GM23338 (cell line): ENCODE measurements at regions not wholly inside any gene's neighbourhood (a gene's known extent, or its start where the extent isn't known, plus 50 kb on each side); places are given as distances from the start of the nearest gene placed in this dataset.

ENCODE experiments used
- ATAC-seq: fragments of 200-7000 bp; cut with Tn5 transposase; 3 replicates; pipeline ENCODE4 v1.9.1; 2020
- DNase-seq: peaks from one replicate; pipeline ENCODE4 v3.0.0-alpha.2; 2015; ENCODE audit warnings: low spot score
- H2AFZ ChIP-seq: fragments of 200-600 bp; sonication (generic); 2 replicates; pipeline ENCODE4 v1.8.0; 2016; ENCODE audit warnings: antibody characterized with exemption, mild to moderate bottlenecking, moderate library complexity
- H3F3A ChIP-seq: fragments of 200-600 bp; sonication (generic); replicated peaks from 2 replicates; pipeline ENCODE4 v1.8.0; 2017; ENCODE audit warnings: antibody characterized with exemption, mixed run types, low read depth
- H3K27ac ChIP-seq: fragments of 200-600 bp; sonication (generic); 2 replicates; pipeline ENCODE4 v1.6.1; 2016; ENCODE audit warnings: low read depth
- H3K27me3 ChIP-seq: fragments of 200-600 bp; sonication (generic); 2 replicates; pipeline ENCODE4 v1.8.0; 2016; ENCODE audit warnings: mild to moderate bottlenecking, mixed run types, moderate library complexity; ENCODE audit not compliant: insufficient read depth
- H3K36me3 ChIP-seq: fragments of 200-600 bp; sonication (generic); 2 replicates; pipeline ENCODE4 v1.8.0; 2016; ENCODE audit warnings: mild to moderate bottlenecking; ENCODE audit not compliant: insufficient read depth
- H3K4me1 ChIP-seq: fragments of 200-600 bp; sonication (generic); 2 replicates; pipeline ENCODE4 v1.8.0; 2016; ENCODE audit warnings: mild to moderate bottlenecking, moderate library complexity; ENCODE audit not compliant: insufficient read depth
- H3K4me2 ChIP-seq: fragments of 200-600 bp; sonication (generic); 2 replicates; pipeline ENCODE4 v1.7.1; 2017; ENCODE audit warnings: mixed run types
- H3K4me3 ChIP-seq: fragments of 200-600 bp; sonication (generic); 2 replicates; pipeline ENCODE4 v1.6.1; 2016; ENCODE audit warnings: mixed run types
- H3K79me2 ChIP-seq: fragments of 200-600 bp; sonication (generic); replicated peaks from 2 replicates; pipeline ENCODE4 v1.8.0; 2017; ENCODE audit warnings: mild to moderate bottlenecking; ENCODE audit not compliant: insufficient read depth
- H3K9me2 ChIP-seq: fragments of 200-600 bp; sonication (generic); 2 replicates; pipeline ENCODE4 v1.8.0; 2017; ENCODE audit not compliant: insufficient read depth
- H4K20me1 ChIP-seq: fragments of 200-600 bp; sonication (generic); replicated peaks from 2 replicates; pipeline ENCODE4 v1.8.0; 2017; ENCODE audit warnings: mild to moderate bottlenecking; ENCODE audit not compliant: insufficient read depth
- H3K27ac Mint-ChIP-seq: 2 replicates; pipeline ENCODE4 v1.8.0; 2020; ENCODE audit warnings: inconsistent platforms, mild to moderate bottlenecking, moderate library complexity, mixed read lengths
- H3K27me3 Mint-ChIP-seq: 3 replicates; pipeline ENCODE4 v1.8.0; 2022; ENCODE audit warnings: low read depth, mild to moderate bottlenecking, moderate library complexity, mixed read lengths, inconsistent platforms; ENCODE audit not compliant: insufficient read depth, poor library complexity
- H3K36me3 Mint-ChIP-seq: 3 replicates; pipeline ENCODE4 v1.8.0; 2021; ENCODE audit warnings: low read depth, mild to moderate bottlenecking, inconsistent platforms, moderate library complexity, mixed read lengths
- H3K4me1 Mint-ChIP-seq: 3 replicates; pipeline ENCODE4 v1.8.0; 2020; ENCODE audit warnings: mild to moderate bottlenecking, inconsistent platforms, mixed read lengths
- H3K4me3 Mint-ChIP-seq: 3 replicates; pipeline ENCODE4 v1.8.0; 2021; ENCODE audit warnings: moderate library complexity, mild to moderate bottlenecking, inconsistent platforms, mixed read lengths
- H3K9me3 Mint-ChIP-seq: 3 replicates; pipeline ENCODE4 v1.8.0; 2020; ENCODE audit warnings: moderate library complexity, mild to moderate bottlenecking, inconsistent platforms, mixed read lengths
- CREB1 ChIP-seq: fragments of 250-450 bp; sonication (Bioruptor Pico); IDR thresholded peaks from 2 replicates; pipeline ENCODE4 v1.5.0; 2020; ENCODE audit warnings: low read depth, mild to moderate bottlenecking, moderate library complexity
- EZH2 ChIP-seq: fragments of 200-600 bp; sonication (generic); IDR thresholded peaks from one replicate; pipeline ENCODE4 v1.8.0; 2017; ENCODE audit warnings: antibody characterized with exemption, mild to moderate bottlenecking, low read depth; ENCODE audit not compliant: unreplicated experiment
- EZH2phosphoT487 ChIP-seq: fragments of 200-600 bp; sonication (generic); IDR thresholded peaks from one replicate; pipeline ENCODE4 v1.8.1; 2018; ENCODE audit warnings: antibody characterized with exemption; ENCODE audit not compliant: unreplicated experiment
- NANOG ChIP-seq: IDR thresholded peaks from 2 replicates; pipeline ENCODE4 v1.6.1; 2016; ENCODE audit warnings: antibody characterized with exemption, borderline replicate concordance
- POLR2AphosphoS5 ChIP-seq: IDR thresholded peaks from 2 replicates; pipeline ENCODE4 v1.6.1; 2016; ENCODE audit warnings: antibody characterized with exemption, low read depth
- STAT1 ChIP-seq: IDR thresholded peaks from one replicate; pipeline ENCODE4 v1.6.1; 2016; ENCODE audit warnings: antibody characterized with exemption; ENCODE audit not compliant: unreplicated experiment
- ZNF114 ChIP-seq: fragments of 250-450 bp; sonication (Bioruptor Pico); IDR thresholded peaks from 2 replicates; pipeline ENCODE4 v1.5.0; 2020; ENCODE audit warnings: mild to moderate bottlenecking, moderate library complexity
- ZNF331 ChIP-seq: fragments of 250-450 bp; sonication (Bioruptor Pico); IDR thresholded peaks from 2 replicates; pipeline ENCODE4 v1.5.0; 2020; ENCODE audit warnings: low read depth, mild to moderate bottlenecking, moderate library complexity
- TF ChIP-seq, protein P1 (sequence below), 2 experiments: fragments of 200-600 bp in 1 of 2; sonication (generic) in 1 of 2; conservative IDR thresholded peaks; 2 replicates each; pipeline versions ENCODE4 v1.5.1 to v1.6.1; 2016 to 2017; ENCODE audit warnings: antibody characterized with exemption in 2 of 2, low read depth in 2 of 2, mild to moderate bottlenecking in 2 of 2, moderate library complexity in 1 of 2
- TF ChIP-seq, protein P2 (sequence below): IDR thresholded peaks from 2 replicates; pipeline ENCODE4 v1.6.1; 2016; ENCODE audit warnings: antibody characterized with exemption

DNA sequence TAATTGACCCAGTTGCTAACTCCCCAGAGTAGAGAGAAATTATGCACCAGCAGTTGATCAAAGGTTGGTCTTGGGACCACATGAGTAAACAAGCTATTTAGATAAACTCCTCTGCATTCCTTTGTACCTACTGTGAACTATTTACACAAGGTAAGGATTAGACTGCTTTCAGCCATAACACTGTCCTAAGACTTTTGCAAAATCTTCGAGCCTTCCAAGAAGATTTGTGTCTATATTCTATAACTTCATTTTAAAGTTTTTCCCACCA, 108.5 kb upstream of the UNC13C start (continued):
- TF ChIP-seq, protein P1, sequence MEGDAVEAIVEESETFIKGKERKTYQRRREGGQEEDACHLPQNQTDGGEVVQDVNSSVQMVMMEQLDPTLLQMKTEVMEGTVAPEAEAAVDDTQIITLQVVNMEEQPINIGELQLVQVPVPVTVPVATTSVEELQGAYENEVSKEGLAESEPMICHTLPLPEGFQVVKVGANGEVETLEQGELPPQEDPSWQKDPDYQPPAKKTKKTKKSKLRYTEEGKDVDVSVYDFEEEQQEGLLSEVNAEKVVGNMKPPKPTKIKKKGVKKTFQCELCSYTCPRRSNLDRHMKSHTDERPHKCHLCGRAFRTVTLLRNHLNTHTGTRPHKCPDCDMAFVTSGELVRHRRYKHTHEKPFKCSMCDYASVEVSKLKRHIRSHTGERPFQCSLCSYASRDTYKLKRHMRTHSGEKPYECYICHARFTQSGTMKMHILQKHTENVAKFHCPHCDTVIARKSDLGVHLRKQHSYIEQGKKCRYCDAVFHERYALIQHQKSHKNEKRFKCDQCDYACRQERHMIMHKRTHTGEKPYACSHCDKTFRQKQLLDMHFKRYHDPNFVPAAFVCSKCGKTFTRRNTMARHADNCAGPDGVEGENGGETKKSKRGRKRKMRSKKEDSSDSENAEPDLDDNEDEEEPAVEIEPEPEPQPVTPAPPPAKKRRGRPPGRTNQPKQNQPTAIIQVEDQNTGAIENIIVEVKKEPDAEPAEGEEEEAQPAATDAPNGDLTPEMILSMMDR (conservative IDR thresholded peaks at IDR 0.05; ENCODE audit: low read depth in 2 of 2), result no peak
- TF ChIP-seq, protein P2, sequence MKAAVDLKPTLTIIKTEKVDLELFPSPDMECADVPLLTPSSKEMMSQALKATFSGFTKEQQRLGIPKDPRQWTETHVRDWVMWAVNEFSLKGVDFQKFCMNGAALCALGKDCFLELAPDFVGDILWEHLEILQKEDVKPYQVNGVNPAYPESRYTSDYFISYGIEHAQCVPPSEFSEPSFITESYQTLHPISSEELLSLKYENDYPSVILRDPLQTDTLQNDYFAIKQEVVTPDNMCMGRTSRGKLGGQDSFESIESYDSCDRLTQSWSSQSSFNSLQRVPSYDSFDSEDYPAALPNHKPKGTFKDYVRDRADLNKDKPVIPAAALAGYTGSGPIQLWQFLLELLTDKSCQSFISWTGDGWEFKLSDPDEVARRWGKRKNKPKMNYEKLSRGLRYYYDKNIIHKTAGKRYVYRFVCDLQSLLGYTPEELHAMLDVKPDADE, result no peak

DNA sequence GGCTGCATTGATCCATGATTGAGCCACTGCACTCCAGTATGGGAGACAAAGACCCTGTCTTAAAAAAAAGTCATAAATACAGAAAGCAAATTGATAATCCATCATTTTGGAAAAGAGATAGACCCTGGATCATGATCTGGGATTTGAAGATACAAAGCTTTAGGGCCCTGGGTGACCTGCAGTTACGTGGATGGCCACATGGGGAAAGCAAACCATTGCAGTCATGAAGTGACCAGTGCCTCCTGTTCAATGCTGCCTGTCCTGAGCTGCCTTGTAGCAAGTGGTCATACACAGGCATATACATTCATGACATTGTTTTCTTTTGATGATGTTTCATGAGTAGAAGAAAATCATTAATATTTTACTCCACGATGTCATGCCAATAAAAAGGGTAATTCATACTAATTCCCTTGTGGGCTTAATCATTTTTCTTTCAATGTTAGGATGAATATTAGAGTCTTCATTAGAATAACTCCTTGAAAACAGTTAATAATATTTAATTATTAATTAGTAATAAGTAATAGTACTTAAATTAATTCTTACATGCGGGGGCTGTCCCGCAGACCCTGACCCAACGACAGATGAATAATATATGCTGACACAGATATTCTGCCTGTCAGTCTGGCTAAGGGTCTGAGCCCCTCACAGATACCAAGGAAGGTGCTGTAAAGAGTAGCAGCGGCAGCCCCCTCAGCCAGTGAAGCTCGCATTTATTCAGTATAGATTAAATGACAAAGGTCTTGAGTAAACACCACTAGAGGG, 109.0 kb upstream of the UNC13C start:
- DNase-seq (peak; percentile 47), ATAC-seq (peak; percentile 64)
- Mint-ChIP-seq H3K27ac (no peak overlapping the region), H3K4me3 (no peak overlapping the region), H3K9me3 (peaks cover 38% of the 10 kb centered on the region), H3K27me3 (peaks cover 3% of the 10 kb centered on the region), H3K4me1 (no peaks in the 10 kb centered on the region), H3K36me3 (peaks cover 3% of the 10 kb centered on the region; the same call in 1 of the 3 replicates)
- H3K4me3 ChIP-seq, result no peak overlapping the region
- no peaks in the 10 kb centered on the region for H3K36me3 ChIP-seq
- no peak overlapping the region for H2AFZ ChIP-seq
- H3K79me2 ChIP-seq, result no peaks in the 10 kb centered on the region
- H3K27me3 ChIP-seq, result no peaks in the 10 kb centered on the region
- H3K9me2 ChIP-seq, result no peaks in the 10 kb centered on the region
- H3K4me1 ChIP-seq, result no peaks in the 10 kb centered on the region
- no peaks in the 10 kb centered on the region for H3F3A ChIP-seq
- no peak for TF ChIP-seq NANOG
- TF ChIP-seq, protein P1 (conservative IDR thresholded peaks at IDR 0.05; ENCODE audit: low read depth in 2 of 2), result peak; percentile 38 to 52
- no peak overlapping the region for H3K27ac ChIP-seq
- H3K4me2 ChIP-seq, result no peak overlapping the region
- no peaks in the 10 kb centered on the region for H4K20me1 ChIP-seq

DNA sequence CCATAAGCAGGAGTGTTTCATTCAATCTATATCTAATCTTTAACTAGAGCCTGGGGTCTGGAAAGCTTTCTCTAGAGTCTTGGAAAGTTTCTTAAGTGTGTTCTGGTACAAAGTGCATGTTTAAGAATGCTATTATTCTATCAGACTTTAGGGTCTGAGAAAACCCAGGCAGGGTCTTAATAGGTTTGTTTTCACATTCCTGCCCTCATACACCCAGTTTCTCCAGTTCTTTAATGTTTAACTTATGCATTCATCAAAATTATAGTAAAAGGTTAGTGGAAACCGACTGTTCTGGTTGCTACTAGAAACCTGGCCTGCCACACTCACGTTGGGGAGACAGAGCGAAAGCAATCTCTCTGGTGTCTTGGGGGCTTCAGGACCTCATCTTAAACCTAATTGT, 102.9 kb upstream of the WDR72 start:
- H3K4me1 ChIP-seq, result no peaks in the 10 kb centered on the region
- H3K27ac ChIP-seq, result no peak overlapping the region
- no peaks in the 10 kb centered on the region for H3K27me3 ChIP-seq
- no peaks in the 10 kb centered on the region for H3K79me2 ChIP-seq
- Mint-ChIP-seq H3K27me3 (no peaks in the 10 kb centered on the region), H3K4me3 (no peak overlapping the region), H3K27ac (no peak overlapping the region; the same call in 1 of the 2 replicates), H3K36me3 (no peaks in the 10 kb centered on the region), H3K9me3 (no peaks in the 10 kb centered on the region; the same call in 1 of the 3 replicates), H3K4me1 (no peaks in the 10 kb centered on the region)
- no peaks in the 10 kb centered on the region for H4K20me1 ChIP-seq
- H3K4me2 ChIP-seq, result no peak overlapping the region
- no peaks in the 10 kb centered on the region for H3F3A ChIP-seq
- H3K4me3 ChIP-seq, result no peak overlapping the region
- H3K9me2 ChIP-seq, result no peaks in the 10 kb centered on the region
- DNase-seq, result no peak
- no peaks in the 10 kb centered on the region for H3K36me3 ChIP-seq
- H2AFZ ChIP-seq, result no peak overlapping the region
- ATAC-seq, result no peak
- TF ChIP-seq POLR2AphosphoS5 (no peak), ZNF114 (CRISPR knock-in tag) (no peak), CREB1 (CRISPR knock-in tag) (no peak), STAT1 (no peak), EZH2 (no peak), ZNF331 (CRISPR knock-in tag) (no peak), EZH2phosphoT487 (no peak)
